ENCODE measurements at regions not wholly inside any gene's neighbourhood (a gene's known extent, or its start where the extent isn't known, plus 50 kb on each side); places are given as distances from the start of the nearest gene placed in this dataset.
A peak's percentile ranks its signal among the peaks of the same experiment; 100 is the strongest.
"Not testable (repeated sequence)": the region's sequence is repeated elsewhere in the genome, so short reads cannot be mapped to it uniquely, and the experiment has no call there.

- CTCF ChIA-PET; H3K9me3 ChIP-seq (ENCODE audit: control insufficient read depth, insufficient read depth, low read length); H3K27me3 ChIP-seq (ENCODE audit: control insufficient read depth, insufficient read depth, low read length); H3K4me3 ChIP-seq (ENCODE audit: low read depth, low read length); POLR2A ChIA-PET; DNase-seq (ENCODE audit: low read depth, low spot score); H3K27ac ChIP-seq (ENCODE audit: low read depth, low read length): not testable (repeated sequence)
Measured at GRCh38 chr3:195647912-195648702, 64.4 kb upstream of the APOD start.

- CTCF ChIA-PET; H3K27me3 ChIP-seq (ENCODE audit: control insufficient read depth, insufficient read depth, low read length); POLR2A ChIA-PET; H3K4me3 ChIP-seq (ENCODE audit: low read depth, low read length); H3K27ac ChIP-seq (ENCODE audit: low read depth, low read length); DNase-seq (ENCODE audit: low read depth, low spot score); H3K9me3 ChIP-seq (ENCODE audit: control insufficient read depth, insufficient read depth, low read length): not testable (repeated sequence)
Measured at GRCh38 chr3:195645872-195646271, 62.1 kb upstream of the APOD start.

GRCh38 chr3:195643245-195643644, 59.5 kb upstream of the APOD start:
- POLR2A ChIA-PET; H3K27me3 ChIP-seq (ENCODE audit: control insufficient read depth, insufficient read depth, low read length); DNase-seq (ENCODE audit: low read depth, low spot score); H3K9me3 ChIP-seq (ENCODE audit: control insufficient read depth, insufficient read depth, low read length); CTCF ChIA-PET; H3K27ac ChIP-seq (ENCODE audit: low read depth, low read length); H3K4me3 ChIP-seq (ENCODE audit: low read depth, low read length): not testable (repeated sequence)

- H3K27ac ChIP-seq (ENCODE audit: low read depth, low read length); H3K9me3 ChIP-seq (ENCODE audit: control insufficient read depth, insufficient read depth, low read length); CTCF ChIA-PET; POLR2A ChIA-PET; H3K4me3 ChIP-seq (ENCODE audit: low read depth, low read length); DNase-seq (ENCODE audit: low read depth, low spot score); H3K27me3 ChIP-seq (ENCODE audit: control insufficient read depth, insufficient read depth, low read length): not testable (repeated sequence)
Measured at GRCh38 chr3:195642311-195642710, 58.6 kb upstream of the APOD start.

GRCh38 chr3:195638456-195638855, 54.7 kb upstream of the APOD start:
- H3K4me3 ChIP-seq (ENCODE audit: low read depth, low read length); H3K27ac ChIP-seq (ENCODE audit: low read depth, low read length); DNase-seq (ENCODE audit: low read depth, low spot score); H3K9me3 ChIP-seq (ENCODE audit: control insufficient read depth, insufficient read depth, low read length); POLR2A ChIA-PET; CTCF ChIA-PET: not testable (repeated sequence)
- H3K27me3 ChIP-seq (ENCODE audit: control insufficient read depth, insufficient read depth, low read length): peaks cover 10% of the 10 kb centered on the region

GRCh38 chr3:195637473-195638233, 53.9 kb upstream of the APOD start:
- H3K27ac ChIP-seq (ENCODE audit: low read depth, low read length); H3K27me3 ChIP-seq (ENCODE audit: control insufficient read depth, insufficient read depth, low read length); DNase-seq (ENCODE audit: low read depth, low spot score); H3K9me3 ChIP-seq (ENCODE audit: control insufficient read depth, insufficient read depth, low read length); H3K4me3 ChIP-seq (ENCODE audit: low read depth, low read length); CTCF ChIA-PET; POLR2A ChIA-PET: not testable (repeated sequence)

GRCh38 chr3:195637011-195637410, 53.3 kb upstream of the APOD start:
- H3K9me3 ChIP-seq (ENCODE audit: control insufficient read depth, insufficient read depth, low read length); POLR2A ChIA-PET; H3K27me3 ChIP-seq (ENCODE audit: control insufficient read depth, insufficient read depth, low read length); CTCF ChIA-PET; H3K27ac ChIP-seq (ENCODE audit: low read depth, low read length); DNase-seq (ENCODE audit: low read depth, low spot score); H3K4me3 ChIP-seq (ENCODE audit: low read depth, low read length): not testable (repeated sequence)

GRCh38 chr3:195635898-195636685, 52.4 kb upstream of the APOD start:
- CTCF ChIA-PET; POLR2A ChIA-PET; H3K27ac ChIP-seq (ENCODE audit: low read depth, low read length); H3K27me3 ChIP-seq (ENCODE audit: control insufficient read depth, insufficient read depth, low read length); DNase-seq (ENCODE audit: low read depth, low spot score); H3K4me3 ChIP-seq (ENCODE audit: low read depth, low read length); H3K9me3 ChIP-seq (ENCODE audit: control insufficient read depth, insufficient read depth, low read length): not testable (repeated sequence)

GRCh38 chr3:195635262-195635873, 51.6 kb upstream of the APOD start:
- POLR2A ChIA-PET; H3K4me3 ChIP-seq (ENCODE audit: low read depth, low read length); H3K27me3 ChIP-seq (ENCODE audit: control insufficient read depth, insufficient read depth, low read length); H3K27ac ChIP-seq (ENCODE audit: low read depth, low read length); DNase-seq (ENCODE audit: low read depth, low spot score); CTCF ChIA-PET; H3K9me3 ChIP-seq (ENCODE audit: control insufficient read depth, insufficient read depth, low read length): not testable (repeated sequence)

- H3K9me3 ChIP-seq (ENCODE audit: control insufficient read depth, insufficient read depth, low read length); CTCF ChIA-PET; DNase-seq (ENCODE audit: low read depth, low spot score); H3K27ac ChIP-seq (ENCODE audit: low read depth, low read length); H3K27me3 ChIP-seq (ENCODE audit: control insufficient read depth, insufficient read depth, low read length); POLR2A ChIA-PET: not testable (repeated sequence)
- peak overlapping the region; percentile 52 for H3K4me3 ChIP-seq (ENCODE audit: low read depth, low read length)
Measured at GRCh38 chr3:195634426-195635261, 50.9 kb upstream of the APOD start.
